GM03348 (cell line): ENCODE measurements at regions not wholly inside any gene's neighbourhood (a gene's known extent, or its start where the extent isn't known, plus 50 kb on each side); places are given as distances from the start of the nearest gene placed in this dataset.

ENCODE experiments used
- DNase-seq: peaks from one replicate; pipeline ENCODE4 v3.0.0; 2012; ENCODE audit warnings: low spot score

- no peak for DNase-seq
These were observed 237.0 kb downstream of the MIAT start for GRCh38 chr22:26894362-26894761.

GRCh38 chr22:26894766-26895485 is 237.5 kb downstream of the MIAT start:
- peak; percentile 89 for DNase-seq

GRCh38 chr22:26897384-26897783 is 240.0 kb downstream of the MIAT start:
- DNase-seq: no peak

GRCh38 chr22:26898946-26899605 is 241.7 kb downstream of the MIAT start:
- no peak for DNase-seq

GRCh38 chr22:26900787-26901186 is 243.4 kb downstream of the MIAT start:
- no peak for DNase-seq

GRCh38 chr22:26901198-26901816 is 243.9 kb downstream of the MIAT start:
- DNase-seq: no peak

GRCh38 chr22:26902401-26903029 is 245.1 kb downstream of the MIAT start:
- no peak for DNase-seq

- DNase-seq: no peak
These were observed 245.9 kb downstream of the MIAT start for GRCh38 chr22:26903030-26903856.

GRCh38 chr22:26904483-26904882 is 247.1 kb downstream of the MIAT start:
- peak; percentile 28 for DNase-seq

GRCh38 chr22:26905076-26905475 is 247.7 kb downstream of the MIAT start:
- no peak for DNase-seq

- DNase-seq: no peak
These were observed 248.3 kb downstream of the MIAT start for GRCh38 chr22:26905640-26906039.

GRCh38 chr22:26906464-26906863 is 249.1 kb downstream of the MIAT start:
- DNase-seq: no peak

GRCh38 chr22:26907366-26907765 is 250.0 kb downstream of the MIAT start:
- no peak for DNase-seq

GRCh38 chr22:26910845-26911244 is 253.5 kb downstream of the MIAT start:
- no peak for DNase-seq

- DNase-seq: no peak
These were observed 255.4 kb downstream of the MIAT start for GRCh38 chr22:26912655-26913345.

GRCh38 chr22:26914519-26915185 is 257.3 kb downstream of the MIAT start:
- DNase-seq: no peak

- no peak for DNase-seq
These were observed 258.8 kb downstream of the MIAT start for GRCh38 chr22:26916236-26916635.

GRCh38 chr22:26918226-26918625 is 260.8 kb downstream of the MIAT start:
- no peak for DNase-seq

- DNase-seq: no peak
These were observed 264.3 kb downstream of the MIAT start for GRCh38 chr22:26921726-26922125.

GRCh38 chr22:26922806-26923205 is 265.4 kb downstream of the MIAT start:
- DNase-seq: no peak

GRCh38 chr22:26923531-26923930 is 266.1 kb downstream of the MIAT start:
- DNase-seq: no peak
